Astrocyte of the cerebellum (primary cell): ENCODE measurements at regions not wholly inside any gene's neighbourhood (a gene's known extent, or its start where the extent isn't known, plus 50 kb on each side); places are given as distances from the start of the nearest gene placed in this dataset.

ENCODE experiments used
- DNase-seq: peaks from one replicate; pipeline ENCODE4 v3.0.0-alpha.2; 2011; ENCODE audit warnings: low read depth
- H3K4me3 ChIP-seq: 2 replicates; pipeline ENCODE4 v1.5.1; 2011; ENCODE audit warnings: mild to moderate bottlenecking, low read depth, low read length, moderate library complexity
- in situ Hi-C: cut with HindIII; loops from 2 replicates; pipeline ENCODE4 v1.10.0; 2017; ENCODE audit warnings: low sequenced_read_pairs
- TF ChIP-seq, protein P1 (sequence below): IDR thresholded peaks from 2 replicates; pipeline ENCODE4 v1.5.1; 2012; ENCODE audit warnings: low read length, low read depth, moderate library complexity, mild to moderate bottlenecking; ENCODE audit errors: missing control alignments

DNA sequence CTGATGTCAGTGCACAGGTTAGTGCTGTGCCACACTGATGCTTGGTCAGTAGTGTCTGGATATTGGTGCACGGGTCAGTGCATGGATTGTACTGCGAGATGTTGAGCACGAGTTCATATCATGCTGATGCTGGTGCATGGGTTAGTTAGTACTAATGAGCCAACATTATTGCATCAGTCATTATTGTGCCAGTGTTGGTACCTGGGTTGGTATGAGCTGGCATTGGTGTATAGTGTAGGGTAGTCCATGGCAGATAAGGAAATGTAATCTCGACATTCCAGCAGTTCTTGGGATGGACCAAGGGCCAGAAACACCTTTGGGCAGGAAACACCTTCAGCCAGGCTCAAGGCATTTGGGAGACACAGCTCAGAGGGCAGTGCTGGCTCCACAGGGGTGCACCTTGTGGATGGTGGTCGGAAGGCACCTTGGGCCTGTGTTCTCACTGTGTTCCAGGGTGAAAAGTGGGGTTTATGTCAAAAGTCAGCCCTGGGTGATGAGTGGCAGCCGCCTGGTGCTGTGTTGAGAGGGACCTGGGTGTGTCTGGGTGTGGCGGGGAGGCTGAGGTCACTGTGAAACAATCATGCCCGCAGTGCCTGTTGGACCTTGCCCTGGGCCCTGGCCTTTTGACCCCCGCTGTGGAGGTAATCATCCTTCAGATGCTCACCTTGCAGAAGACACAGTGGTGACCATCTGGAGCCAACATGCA, 100.7 kb upstream of the ZNF469 start:
- in situ Hi-C loops, result no loop called here
- DNase-seq, result no peak
- H3K4me3 ChIP-seq, result no peak overlapping the region
- TF ChIP-seq, protein P1, sequence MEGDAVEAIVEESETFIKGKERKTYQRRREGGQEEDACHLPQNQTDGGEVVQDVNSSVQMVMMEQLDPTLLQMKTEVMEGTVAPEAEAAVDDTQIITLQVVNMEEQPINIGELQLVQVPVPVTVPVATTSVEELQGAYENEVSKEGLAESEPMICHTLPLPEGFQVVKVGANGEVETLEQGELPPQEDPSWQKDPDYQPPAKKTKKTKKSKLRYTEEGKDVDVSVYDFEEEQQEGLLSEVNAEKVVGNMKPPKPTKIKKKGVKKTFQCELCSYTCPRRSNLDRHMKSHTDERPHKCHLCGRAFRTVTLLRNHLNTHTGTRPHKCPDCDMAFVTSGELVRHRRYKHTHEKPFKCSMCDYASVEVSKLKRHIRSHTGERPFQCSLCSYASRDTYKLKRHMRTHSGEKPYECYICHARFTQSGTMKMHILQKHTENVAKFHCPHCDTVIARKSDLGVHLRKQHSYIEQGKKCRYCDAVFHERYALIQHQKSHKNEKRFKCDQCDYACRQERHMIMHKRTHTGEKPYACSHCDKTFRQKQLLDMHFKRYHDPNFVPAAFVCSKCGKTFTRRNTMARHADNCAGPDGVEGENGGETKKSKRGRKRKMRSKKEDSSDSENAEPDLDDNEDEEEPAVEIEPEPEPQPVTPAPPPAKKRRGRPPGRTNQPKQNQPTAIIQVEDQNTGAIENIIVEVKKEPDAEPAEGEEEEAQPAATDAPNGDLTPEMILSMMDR, result no peak

DNA sequence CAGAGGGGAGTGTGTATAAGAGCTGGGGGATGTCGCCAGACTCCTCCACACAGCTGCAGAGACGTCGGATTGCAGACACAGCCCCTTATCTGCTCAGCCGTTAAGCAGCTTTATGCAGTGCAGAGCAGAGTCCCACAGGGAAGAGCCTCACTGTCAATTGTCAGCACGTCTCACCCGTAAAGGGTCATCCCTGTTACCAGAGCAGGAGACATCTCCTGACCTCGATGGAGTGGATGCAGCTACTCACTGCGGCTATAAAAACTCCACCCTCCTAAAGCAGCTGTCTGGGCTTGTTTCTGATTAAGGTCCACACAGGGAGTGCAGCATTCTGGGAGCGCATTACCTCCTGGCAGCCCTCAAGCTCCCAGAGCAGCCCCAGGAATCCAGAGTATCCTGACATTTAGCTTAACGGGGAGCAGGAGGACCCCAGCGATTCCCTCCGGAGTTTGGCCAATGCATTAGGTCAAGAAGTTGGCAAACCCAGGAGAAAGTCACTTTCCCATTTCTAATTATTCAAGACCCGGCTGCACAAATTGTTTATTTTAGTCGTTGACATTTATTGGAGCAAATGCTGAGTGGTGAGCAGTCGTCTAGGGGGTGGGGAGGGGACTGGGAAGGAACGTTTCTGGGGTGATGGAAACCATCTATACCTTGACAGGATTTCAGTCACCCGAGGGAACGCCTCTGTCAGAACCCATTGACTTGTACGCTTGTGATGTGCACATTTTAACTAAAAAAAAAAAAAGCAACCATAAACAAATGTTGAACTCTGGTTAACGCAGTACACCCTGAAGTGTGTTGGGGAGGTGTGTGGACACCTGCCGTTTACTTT, 100.0 kb upstream of the ZNF469 start:
- TF ChIP-seq, protein P1, result no peak
- in situ Hi-C loops, result no loop called here
- no peak for DNase-seq
- H3K4me3 ChIP-seq, result no peak overlapping the region

DNA sequence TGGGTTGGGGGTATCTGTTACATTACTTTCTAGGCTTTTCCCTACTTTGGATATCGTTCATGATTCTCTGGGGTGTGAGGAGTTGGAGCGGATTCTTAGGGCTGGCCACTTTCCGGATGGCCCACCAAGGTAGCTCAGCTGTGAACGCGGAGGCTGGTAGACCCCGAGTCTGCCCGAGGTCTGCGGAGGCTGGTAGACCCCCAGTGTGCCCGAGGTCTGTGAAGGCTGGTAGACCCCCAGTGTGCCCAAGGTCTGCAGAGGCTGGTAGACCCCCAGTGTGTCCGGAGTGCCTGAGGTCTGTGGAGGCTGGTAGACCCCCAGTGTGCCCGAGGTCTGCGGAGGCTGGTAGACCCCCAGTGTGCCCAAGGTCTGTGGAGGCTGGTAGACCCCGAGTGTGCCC, 99.2 kb upstream of the ZNF469 start:
- DNase-seq, result no peak
- in situ Hi-C loops, result no loop called here
- TF ChIP-seq, protein P1, result no peak
- H3K4me3 ChIP-seq, result no peak overlapping the region

DNA sequence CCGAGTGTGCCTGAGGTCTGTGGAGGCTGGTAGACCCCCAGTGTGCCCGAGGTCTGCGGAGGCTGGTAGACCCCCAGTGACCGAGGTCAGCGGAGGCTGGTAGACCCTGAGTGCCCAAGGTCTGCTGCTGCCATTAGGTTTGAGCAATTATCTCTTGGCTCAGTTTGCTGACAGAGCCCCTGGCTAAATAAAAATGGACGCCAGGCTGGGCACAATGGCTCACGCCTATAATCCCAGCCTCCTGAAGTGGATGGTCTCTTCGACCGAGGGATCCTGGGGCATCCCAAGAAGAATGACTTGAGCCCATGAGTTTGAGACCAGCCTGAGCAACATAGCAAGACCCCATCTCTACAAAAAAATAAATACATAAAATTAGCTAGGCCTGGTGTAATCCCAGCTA, 98.7 kb upstream of the ZNF469 start:
- in situ Hi-C loops, result no loop called here
- H3K4me3 ChIP-seq, result no peak overlapping the region
- TF ChIP-seq, protein P1, result no peak
- no peak for DNase-seq

DNA sequence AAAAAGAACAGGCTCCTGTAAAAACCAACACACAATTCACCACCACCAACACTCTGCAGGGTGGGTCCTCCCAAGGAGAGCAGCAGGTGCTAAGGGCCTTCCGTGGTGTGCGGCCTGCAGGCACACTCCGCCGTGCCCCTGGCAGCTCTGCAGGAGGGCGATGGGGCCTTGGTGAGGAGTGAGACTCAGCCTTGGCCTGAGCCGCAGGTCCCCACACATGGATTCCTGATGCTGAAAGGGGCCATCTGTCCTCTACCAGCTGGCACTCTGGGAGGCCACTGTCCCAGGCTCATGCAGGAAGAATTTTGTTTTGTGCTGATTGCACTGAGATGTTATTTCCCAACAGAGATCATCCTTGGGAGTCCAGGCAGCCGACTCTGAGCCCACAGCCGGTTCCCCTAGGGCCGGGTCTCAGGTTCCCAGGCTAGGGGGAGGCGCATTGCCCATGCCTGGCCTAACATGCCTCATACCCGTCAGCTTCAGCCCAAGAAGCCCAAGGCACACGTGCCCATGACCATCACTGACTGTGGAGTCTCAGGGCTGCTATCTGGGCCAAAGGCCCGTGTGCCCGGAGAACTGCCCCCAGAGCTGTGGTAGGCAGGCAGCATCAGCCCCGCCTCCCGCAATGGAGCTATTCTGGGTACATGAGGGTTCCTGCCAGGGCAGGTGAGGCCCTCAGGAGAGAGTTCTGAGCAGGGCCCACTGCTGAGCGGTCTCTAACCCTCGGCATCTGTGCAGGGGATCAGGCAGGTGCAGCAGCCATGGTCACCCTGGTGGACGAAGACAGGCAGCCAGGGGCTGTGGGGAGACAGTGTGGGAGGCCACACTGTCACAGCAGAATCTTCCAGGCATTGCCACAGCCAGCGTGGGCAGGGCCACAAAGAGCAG, 97.9 kb upstream of the ZNF469 start:
- TF ChIP-seq, protein P1, result no peak
- in situ Hi-C loops, result no loop called here
- H3K4me3 ChIP-seq, result no peak overlapping the region
- DNase-seq, result no peak

DNA sequence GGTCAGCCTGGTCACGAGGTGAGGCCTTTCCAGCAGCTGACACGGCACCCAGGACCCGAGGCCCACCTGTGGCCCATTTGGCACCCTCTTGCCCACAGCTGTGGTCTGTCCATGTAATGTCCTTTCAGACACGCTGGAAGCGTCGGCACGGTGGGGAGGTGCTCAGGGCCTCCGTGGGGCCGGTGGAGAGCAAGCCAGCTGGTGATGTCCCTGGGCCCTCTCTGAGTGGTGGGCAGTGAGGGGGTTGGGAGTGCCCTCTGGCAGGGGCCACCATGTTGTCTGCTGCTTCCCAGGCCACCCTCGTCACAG, 97.3 kb upstream of the ZNF469 start:
- in situ Hi-C loops, result no loop called here
- no peak for DNase-seq
- TF ChIP-seq, protein P1, result no peak

More for the DNA sequence above, 97.3 kb upstream of the ZNF469 start:
- H3K4me3 ChIP-seq, result no peak overlapping the region
